ENCODE measurements at regions not wholly inside any gene's neighbourhood (a gene's known extent, or its start where the extent isn't known, plus 50 kb on each side); places are given as distances from the start of the nearest gene placed in this dataset.
"Not testable (repeated sequence)": the region's sequence is repeated elsewhere in the genome, so short reads cannot be mapped to it uniquely, and the experiment has no call there.

GRCh38 chr11:116335891-116336290, 436.9 kb downstream of the BUD13 start:
- DNase-seq (ENCODE audit: low spot score): peak; percentile 7

- DNase-seq (ENCODE audit: low spot score): peak; percentile 11
Observed at GRCh38 chr11:116335078-116335477, 437.7 kb downstream of the BUD13 start.

GRCh38 chr11:116334596-116334995, 438.2 kb downstream of the BUD13 start:
- DNase-seq (ENCODE audit: low spot score): peak; percentile 33

- peak; percentile 8 for DNase-seq (ENCODE audit: low spot score)
Observed at GRCh38 chr11:116333001-116333535, 439.7 kb downstream of the BUD13 start.

- DNase-seq (ENCODE audit: low spot score): peak; percentile 10
Observed at GRCh38 chr11:116332391-116332790, 440.4 kb downstream of the BUD13 start.

- DNase-seq (ENCODE audit: low spot score): peak; percentile 31
Observed at GRCh38 chr11:116331381-116331780, 441.4 kb downstream of the BUD13 start.

GRCh38 chr11:116330439-116331185, 442.2 kb downstream of the BUD13 start:
- peak; percentile 29 for DNase-seq (ENCODE audit: low spot score)

- peak; percentile 10 for DNase-seq (ENCODE audit: low spot score)
Observed at GRCh38 chr11:116329354-116330090, 443.3 kb downstream of the BUD13 start.

GRCh38 chr11:116328851-116329250, 443.9 kb downstream of the BUD13 start:
- peak; percentile 19 for DNase-seq (ENCODE audit: low spot score)

- no peak for DNase-seq (ENCODE audit: low spot score)
Observed at GRCh38 chr11:116328391-116328790, 444.4 kb downstream of the BUD13 start.

GRCh38 chr11:116326146-116326545, 446.6 kb downstream of the BUD13 start:
- no peak for DNase-seq (ENCODE audit: low spot score)

- no peak for DNase-seq (ENCODE audit: low spot score)
Observed at GRCh38 chr11:116325247-116325646, 447.5 kb downstream of the BUD13 start.

- DNase-seq (ENCODE audit: low spot score): not testable (repeated sequence)
Observed at GRCh38 chr11:116324077-116324476, 448.7 kb downstream of the BUD13 start.

- no peak for DNase-seq (ENCODE audit: low spot score)
Observed at GRCh38 chr11:116317212-116317611, 455.6 kb downstream of the BUD13 start.

- no peak for DNase-seq (ENCODE audit: low spot score)
Observed at GRCh38 chr11:116314006-116314405, 458.8 kb downstream of the BUD13 start.

GRCh38 chr11:116312570-116313391, 460.0 kb downstream of the BUD13 start:
- DNase-seq (ENCODE audit: low spot score): no peak

GRCh38 chr11:116311206-116311605, 461.6 kb downstream of the BUD13 start:
- no peak for DNase-seq (ENCODE audit: low spot score)

- no peak for DNase-seq (ENCODE audit: low spot score)
Observed at GRCh38 chr11:116310698-116311097, 462.1 kb downstream of the BUD13 start.

GRCh38 chr11:116310226-116310625, 462.6 kb downstream of the BUD13 start:
- no peak for DNase-seq (ENCODE audit: low spot score)

- no peak for DNase-seq (ENCODE audit: low spot score)
Observed at GRCh38 chr11:116309446-116309845, 463.3 kb downstream of the BUD13 start.

- no peak for DNase-seq (ENCODE audit: low spot score)
Observed at GRCh38 chr11:116302756-116303155, 470.0 kb downstream of the BUD13 start.

- DNase-seq (ENCODE audit: low spot score): no peak
Observed at GRCh38 chr11:116301141-116301540, 471.6 kb downstream of the BUD13 start.
